Ascending aorta (tissue), 2 donors: ENCODE measurements at regions not wholly inside any gene's neighbourhood (a gene's known extent, or its start where the extent isn't known, plus 50 kb on each side); places are given as distances from the start of the nearest gene placed in this dataset.
A peak's percentile ranks its signal among the peaks of the same experiment; 100 is the strongest.

Experiments used
- DNase-seq, 2 donors: peaks; one replicate each; pipeline ENCODE4 v3.0.0-alpha.2; 2019; ENCODE audit warnings: low spot score in 2 of 2
- H3K27ac ChIP-seq, 2 donors: fragments of 200-600 bp; sonication (generic); one replicate each; pipeline ENCODE4 v1.5.1; 2016 to 2017; ENCODE audit warnings: mild to moderate bottlenecking in 1 of 2
- H3K27me3 ChIP-seq: fragments of 200-600 bp; sonication (generic); one replicate; pipeline ENCODE4 v1.5.1; 2017
- H3K36me3 ChIP-seq, 2 donors: fragments of 200-600 bp; sonication (generic); one replicate each; pipeline ENCODE4 v1.5.1; 2016
- H3K4me1 ChIP-seq, 2 donors: fragments of 200-600 bp; sonication (generic); one replicate each; pipeline ENCODE4 v1.5.1; 2016 to 2017; ENCODE audit warnings: mild to moderate bottlenecking in 1 of 2
- H3K4me3 ChIP-seq, 2 donors: fragments of 200-600 bp; sonication (generic); one replicate each; pipeline ENCODE4 v1.5.1; 2016 to 2017; ENCODE audit warnings: mild to moderate bottlenecking in 1 of 2
- H3K9me3 ChIP-seq, 2 donors: fragments of 200-600 bp; sonication (generic); one replicate each; pipeline ENCODE4 v1.5.1; 2016
- intact Hi-C: fragments of 100-400 bp; cut with DNase I; formaldehyde crosslinking; loops from one replicate; pipeline ENCODE4 v1.15.1; 2023
- TF ChIP-seq, protein P1 (sequence below), 3 experiments: fragments of 200-600 bp in 2 of 3; fragments of 450-650 bp in 1 of 3; sonication (generic) in 2 of 3; IDR thresholded peaks; one replicate each; pipeline ENCODE4 v1.5.1; 2016 to 2019; ENCODE audit warnings: antibody characterized with exemption in 3 of 3, mild to moderate bottlenecking in 1 of 3, moderate library complexity in 1 of 3

DNA sequence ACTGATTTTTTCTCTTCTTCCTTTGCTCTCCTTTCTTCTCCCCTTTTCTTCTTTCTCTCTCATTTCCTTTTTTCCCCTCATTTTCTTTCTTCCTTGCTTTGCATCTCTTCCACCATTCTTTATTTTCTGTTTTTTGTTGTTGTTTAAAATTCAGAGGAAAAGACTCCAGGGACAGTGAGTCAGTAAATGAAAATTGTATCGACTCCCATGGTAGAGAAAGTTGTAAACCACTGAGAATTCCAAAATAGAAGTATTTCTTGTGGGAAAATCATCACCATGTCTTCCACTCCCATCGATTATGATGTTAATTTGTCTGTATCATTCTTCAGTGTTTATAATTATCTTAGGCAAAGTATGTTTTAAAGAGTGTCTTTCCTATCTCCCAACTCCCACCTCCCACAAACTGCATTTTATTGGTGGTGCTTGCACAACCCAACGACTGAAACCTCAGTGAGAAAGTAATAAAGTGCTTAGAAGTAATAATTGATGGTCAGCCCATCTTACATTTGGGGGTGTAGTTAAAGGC, 134.3 kb downstream of the IRS1 start:
- DNase-seq, result no peak
- intact Hi-C loops, result loop anchor here (10.0 kb wide), 1 partner anchor 309 kb away; no protein-coding TSS in a partner anchor
- Histone ChIP-seq H3K27me3 (no peaks in the 10 kb centered on the region), H3K27ac (no peak overlapping the region), H3K4me1 (peaks cover 5 to 14% of the 10 kb centered on the region in 2 donors), H3K4me3 (no peak overlapping the region), H3K36me3 (no peaks in the 10 kb centered on the region), H3K9me3 (no peaks in the 10 kb centered on the region)
- TF ChIP-seq, protein P1, sequence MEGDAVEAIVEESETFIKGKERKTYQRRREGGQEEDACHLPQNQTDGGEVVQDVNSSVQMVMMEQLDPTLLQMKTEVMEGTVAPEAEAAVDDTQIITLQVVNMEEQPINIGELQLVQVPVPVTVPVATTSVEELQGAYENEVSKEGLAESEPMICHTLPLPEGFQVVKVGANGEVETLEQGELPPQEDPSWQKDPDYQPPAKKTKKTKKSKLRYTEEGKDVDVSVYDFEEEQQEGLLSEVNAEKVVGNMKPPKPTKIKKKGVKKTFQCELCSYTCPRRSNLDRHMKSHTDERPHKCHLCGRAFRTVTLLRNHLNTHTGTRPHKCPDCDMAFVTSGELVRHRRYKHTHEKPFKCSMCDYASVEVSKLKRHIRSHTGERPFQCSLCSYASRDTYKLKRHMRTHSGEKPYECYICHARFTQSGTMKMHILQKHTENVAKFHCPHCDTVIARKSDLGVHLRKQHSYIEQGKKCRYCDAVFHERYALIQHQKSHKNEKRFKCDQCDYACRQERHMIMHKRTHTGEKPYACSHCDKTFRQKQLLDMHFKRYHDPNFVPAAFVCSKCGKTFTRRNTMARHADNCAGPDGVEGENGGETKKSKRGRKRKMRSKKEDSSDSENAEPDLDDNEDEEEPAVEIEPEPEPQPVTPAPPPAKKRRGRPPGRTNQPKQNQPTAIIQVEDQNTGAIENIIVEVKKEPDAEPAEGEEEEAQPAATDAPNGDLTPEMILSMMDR (IDR thresholded peaks at IDR 0.05), result no peak

DNA sequence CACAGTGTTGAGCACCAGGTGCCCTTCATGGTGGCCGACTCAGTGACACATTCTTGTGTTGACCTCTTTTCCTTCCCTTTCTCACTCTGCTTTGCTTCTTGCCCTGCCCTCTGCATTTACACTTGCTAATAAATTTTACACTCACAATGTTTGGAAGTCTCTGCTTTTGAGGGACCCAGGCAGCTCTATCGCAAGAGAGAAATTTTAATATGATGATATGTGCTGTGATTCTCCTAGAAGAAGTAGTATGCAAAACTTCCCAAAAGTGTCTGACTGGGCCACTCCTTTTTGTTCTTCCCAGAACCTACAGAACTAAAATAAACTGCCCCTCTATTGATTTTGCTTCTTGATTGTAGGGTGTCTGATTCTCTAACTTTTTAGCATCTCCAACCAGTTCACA, 135.0 kb downstream of the IRS1 start:
- H3K27me3 ChIP-seq, result no peaks in the 10 kb centered on the region
- no peaks in the 10 kb centered on the region for H3K36me3 ChIP-seq
- peaks cover 5 to 19% of the 10 kb centered on the region in 2 donors for H3K4me1 ChIP-seq
- DNase-seq, result no peak
- no peak overlapping the region for H3K4me3 ChIP-seq
- H3K27ac ChIP-seq, result peak overlapping the region; percentile 29 to 56
- no peaks in the 10 kb centered on the region for H3K9me3 ChIP-seq
- intact Hi-C loops, result loop anchor here (5.0 to 10.0 kb wide), 2 partner anchors 52 to 310 kb away; no protein-coding TSS in a partner anchor
- TF ChIP-seq, protein P1 (IDR thresholded peaks at IDR 0.05), result no peak

DNA sequence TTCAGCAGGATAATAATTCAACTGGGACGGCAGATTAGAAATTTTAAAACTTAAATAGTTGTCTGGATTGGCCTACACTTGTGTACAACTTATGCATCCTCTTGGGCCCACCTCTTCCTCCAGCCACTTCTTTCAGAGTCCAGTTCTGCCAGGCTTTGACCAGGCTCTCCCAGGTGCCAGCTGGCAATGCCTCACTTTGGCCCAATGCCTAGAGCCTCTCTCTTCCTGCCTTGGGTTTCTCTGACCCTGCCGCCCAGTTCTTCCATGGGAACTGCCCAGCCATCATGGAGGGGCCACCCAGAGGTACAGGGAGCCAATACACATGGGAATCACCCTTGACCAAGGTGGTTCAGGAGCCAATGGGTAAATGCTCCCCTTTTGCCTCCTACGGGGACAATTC, 135.5 kb downstream of the IRS1 start:
- intact Hi-C loops, result loop anchor here (5.0 to 10.0 kb wide), 2 partner anchors 52 to 311 kb away; no protein-coding TSS in a partner anchor

DNA sequence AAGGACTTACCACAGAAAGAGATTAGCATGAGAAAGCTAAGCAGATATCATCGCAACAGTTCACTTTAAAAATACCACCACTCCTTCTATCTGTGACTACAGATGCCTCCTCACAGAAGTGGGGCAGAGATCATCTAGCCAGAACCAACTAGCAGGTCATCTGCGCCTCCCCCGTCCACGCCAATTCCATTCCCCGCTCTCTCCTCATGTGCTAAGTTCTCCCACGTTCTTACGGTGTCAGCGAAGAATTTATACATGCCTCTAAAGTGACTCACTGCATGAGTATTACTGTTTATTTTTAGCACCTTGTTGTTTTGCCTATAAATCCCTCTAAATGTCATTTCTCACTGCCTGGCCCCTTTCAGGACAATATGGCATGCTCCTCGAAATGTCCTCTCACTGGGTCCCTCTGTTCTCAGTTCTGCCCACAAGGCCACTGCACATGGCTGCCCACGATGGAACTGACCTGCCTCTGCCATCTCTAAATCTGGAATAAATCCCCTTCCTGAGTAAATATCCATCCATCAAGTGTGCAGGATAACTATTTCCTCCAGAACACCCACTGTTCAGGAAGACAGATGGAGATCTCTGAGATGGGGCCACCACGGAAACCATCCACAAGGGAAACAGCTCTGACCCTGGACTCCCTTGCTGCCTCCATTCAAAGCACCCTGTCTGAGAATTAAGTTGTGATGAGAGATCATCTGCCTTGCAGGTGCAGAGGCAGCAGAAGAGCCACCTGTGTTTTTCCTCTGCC, 137.7 kb downstream of the IRS1 start:
- intact Hi-C loops, result loop anchor here (2.0 to 10.0 kb wide), 6 partner anchors 50 to 313 kb away; no protein-coding TSS in a partner anchor

More for the DNA sequence above, 135.5 kb downstream of the IRS1 start:
- Histone ChIP-seq H3K36me3 (no peaks in the 10 kb centered on the region), H3K9me3 (no peaks in the 10 kb centered on the region), H3K27ac (peak overlapping the region; percentile 29 to 56), H3K4me1 (peaks cover 7 to 24% of the 10 kb centered on the region in 2 donors), H3K27me3 (no peaks in the 10 kb centered on the region), H3K4me3 (no peak overlapping the region)
- TF ChIP-seq, protein P1 (IDR thresholded peaks at IDR 0.05), result no peak
- DNase-seq, result peak in 1 of 2 donors; percentile 71

DNA sequence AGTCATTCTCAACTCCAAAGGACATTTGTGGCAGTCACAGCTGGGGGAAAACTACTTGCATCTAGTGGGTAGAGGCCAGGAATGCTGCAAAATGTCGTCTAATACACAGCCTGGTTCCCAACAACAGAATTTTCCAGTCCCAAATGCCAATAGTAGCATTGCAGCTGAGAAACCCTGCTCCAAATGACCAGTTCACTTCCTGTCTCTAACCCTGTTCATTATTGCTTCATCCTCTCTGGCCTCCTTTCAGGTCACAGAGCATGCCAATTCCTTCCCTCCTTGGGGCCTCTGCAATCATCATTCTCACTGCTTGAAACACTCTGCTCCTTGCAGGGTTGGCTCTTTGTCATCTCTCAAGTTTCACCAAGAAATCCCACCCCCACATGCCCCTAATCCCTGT, 139.1 kb downstream of the IRS1 start:
- H3K4me3 ChIP-seq, result no peak overlapping the region
- H3K36me3 ChIP-seq, result no peaks in the 10 kb centered on the region
- peak overlapping the region; percentile 83 for H3K27ac ChIP-seq
- H3K9me3 ChIP-seq, result no peaks in the 10 kb centered on the region
- peak; percentile 22 to 94 for DNase-seq
- TF ChIP-seq, protein P1 (IDR thresholded peaks at IDR 0.05), result no peak
- peaks cover 8 to 36% of the 10 kb centered on the region in 2 donors for H3K4me1 ChIP-seq
- no peaks in the 10 kb centered on the region for H3K27me3 ChIP-seq
- intact Hi-C loops, result loop anchor here (2.0 to 10.0 kb wide), 6 partner anchors 48 to 314 kb away; no protein-coding TSS in a partner anchor

More for the DNA sequence above, 137.7 kb downstream of the IRS1 start:
- DNase-seq, result peak in 1 of 2 donors; percentile 85
- TF ChIP-seq, protein P1 (IDR thresholded peaks at IDR 0.05), result no peak
- Histone ChIP-seq H3K36me3 (no peaks in the 10 kb centered on the region), H3K4me3 (no peak overlapping the region), H3K9me3 (no peaks in the 10 kb centered on the region), H3K27me3 (no peaks in the 10 kb centered on the region), H3K27ac (peak overlapping the region; percentile 83), H3K4me1 (peaks cover 8 to 31% of the 10 kb centered on the region in 2 donors)
